ENCODE measurements at regions not wholly inside any gene's neighbourhood (a gene's known extent, or its start where the extent isn't known, plus 50 kb on each side); places are given as distances from the start of the nearest gene placed in this dataset.

GRCh38 chr12:65690477-65690876 lies 133.8 kb upstream of the HMGA2 start:
- Mint-ChIP-seq H3K4me1 (ENCODE audit: low read depth) (peaks cover 15% of the 10 kb centered on the region), H3K36me3 (ENCODE audit: low read depth) (no peaks in the 10 kb centered on the region), H3K27me3 (ENCODE audit: low read depth) (no peaks in the 10 kb centered on the region), H3K9me3 (ENCODE audit: low read depth) (peaks cover 3% of the 10 kb centered on the region), H3K4me3 (ENCODE audit: unreplicated experiment) (no peak overlapping the region), H3K27ac (ENCODE audit: unreplicated experiment) (no peak overlapping the region)
- no peak for TF ChIP-seq CTCF (IDR thresholded peaks at IDR 0.05)
- no peak for DNase-seq (ENCODE audit: low spot score)

- no peaks in the 10 kb centered on the region for H3K9me3 Mint-ChIP-seq (ENCODE audit: low read depth)
- H3K36me3 Mint-ChIP-seq (ENCODE audit: low read depth), result no peaks in the 10 kb centered on the region
- no peak for DNase-seq (ENCODE audit: low spot score)
- no peak for TF ChIP-seq CTCF (IDR thresholded peaks at IDR 0.05)
- no peak overlapping the region for H3K4me3 Mint-ChIP-seq (ENCODE audit: unreplicated experiment)
- peaks cover 30% of the 10 kb centered on the region for H3K4me1 Mint-ChIP-seq (ENCODE audit: low read depth)
- H3K27me3 Mint-ChIP-seq (ENCODE audit: low read depth), result no peaks in the 10 kb centered on the region
- no peak overlapping the region for H3K27ac Mint-ChIP-seq (ENCODE audit: unreplicated experiment)
Observed at GRCh38 chr12:65694130-65694529, 130.2 kb upstream of the HMGA2 start.

GRCh38 chr12:65695113-65695865 lies 129.0 kb upstream of the HMGA2 start:
- H3K4me1 Mint-ChIP-seq (ENCODE audit: low read depth), result peaks cover 37% of the 10 kb centered on the region
- peak overlapping the region; percentile 89 for H3K27ac Mint-ChIP-seq (ENCODE audit: unreplicated experiment)
- H3K27me3 Mint-ChIP-seq (ENCODE audit: low read depth), result no peaks in the 10 kb centered on the region
- no peaks in the 10 kb centered on the region for H3K9me3 Mint-ChIP-seq (ENCODE audit: low read depth)
- no peak for TF ChIP-seq CTCF (IDR thresholded peaks at IDR 0.05)
- H3K4me3 Mint-ChIP-seq (ENCODE audit: unreplicated experiment), result no peak overlapping the region
- no peaks in the 10 kb centered on the region for H3K36me3 Mint-ChIP-seq (ENCODE audit: low read depth)
- no peak for DNase-seq (ENCODE audit: low spot score)

GRCh38 chr12:65696227-65696626 lies 128.1 kb upstream of the HMGA2 start:
- peak overlapping the region; percentile 21 for H3K4me3 Mint-ChIP-seq (ENCODE audit: unreplicated experiment)
- H3K4me1 Mint-ChIP-seq (ENCODE audit: low read depth), result peaks cover 37% of the 10 kb centered on the region
- no peak for DNase-seq (ENCODE audit: low spot score)
- TF ChIP-seq CTCF (IDR thresholded peaks at IDR 0.05), result no peak
- no peaks in the 10 kb centered on the region for H3K27me3 Mint-ChIP-seq (ENCODE audit: low read depth)
- peak overlapping the region; percentile 89 for H3K27ac Mint-ChIP-seq (ENCODE audit: unreplicated experiment)
- H3K9me3 Mint-ChIP-seq (ENCODE audit: low read depth), result no peaks in the 10 kb centered on the region
- H3K36me3 Mint-ChIP-seq (ENCODE audit: low read depth), result no peaks in the 10 kb centered on the region

- H3K36me3 Mint-ChIP-seq (ENCODE audit: low read depth), result peaks cover 3% of the 10 kb centered on the region
- H3K9me3 Mint-ChIP-seq (ENCODE audit: low read depth), result no peaks in the 10 kb centered on the region
- DNase-seq (ENCODE audit: low spot score), result no peak
- H3K4me3 Mint-ChIP-seq (ENCODE audit: unreplicated experiment), result no peak overlapping the region
- no peaks in the 10 kb centered on the region for H3K27me3 Mint-ChIP-seq (ENCODE audit: low read depth)
- H3K27ac Mint-ChIP-seq (ENCODE audit: unreplicated experiment), result no peak overlapping the region
- TF ChIP-seq CTCF (IDR thresholded peaks at IDR 0.05), result peak; percentile 74
- peaks cover 34% of the 10 kb centered on the region for H3K4me1 Mint-ChIP-seq (ENCODE audit: low read depth)
Observed at GRCh38 chr12:65699251-65699650, 125.0 kb upstream of the HMGA2 start.

All from chondrocyte (in vitro differentiated cells).